ENCODE measurements at regions not wholly inside any gene's neighbourhood (a gene's known extent, or its start where the extent isn't known, plus 50 kb on each side); places are given as distances from the start of the nearest gene placed in this dataset.

GRCh38 chr6:130298258-130298657 lies 67.6 kb upstream of the TMEM200A start:
- Histone ChIP-seq H3K4me3 (no peak overlapping the region), H3K4me1 (no peaks in the 10 kb centered on the region), H3K9me3 (no peaks in the 10 kb centered on the region), H3K27ac (no peak overlapping the region), H3K27me3 (no peaks in the 10 kb centered on the region), H3K36me3 (no peaks in the 10 kb centered on the region)
- no peak for TF ChIP-seq CTCF (IDR thresholded peaks at IDR 0.05)
- intact Hi-C loops (cut with DNase I), result no loop called here
- ATAC-seq, result no peak
- DNase-seq, result no peak

- DNase-seq, result no peak
- H3K9me3 ChIP-seq, result no peaks in the 10 kb centered on the region
- H3K27ac ChIP-seq, result no peak overlapping the region
- no peak for TF ChIP-seq CTCF (IDR thresholded peaks at IDR 0.05)
- H3K4me3 ChIP-seq, result no peak overlapping the region
- H3K27me3 ChIP-seq, result no peaks in the 10 kb centered on the region
- intact Hi-C loops (cut with DNase I), result no loop called here
- H3K36me3 ChIP-seq, result no peaks in the 10 kb centered on the region
- no peak for ATAC-seq
- no peaks in the 10 kb centered on the region for H3K4me1 ChIP-seq
These were observed 69.0 kb upstream of the TMEM200A start for GRCh38 chr6:130296854-130297253.

GRCh38 chr6:130293800-130294199 lies 71.0 kb upstream of the SAMD3 start:
- H3K36me3 ChIP-seq, result no peaks in the 10 kb centered on the region
- DNase-seq (no peak), ATAC-seq (peak; percentile 63)
- no peak overlapping the region for H3K4me3 ChIP-seq
- H3K4me1 ChIP-seq, result no peaks in the 10 kb centered on the region
- no peaks in the 10 kb centered on the region for H3K27me3 ChIP-seq
- H3K9me3 ChIP-seq, result no peaks in the 10 kb centered on the region
- TF ChIP-seq CTCF (IDR thresholded peaks at IDR 0.05), result peak; percentile 48
- H3K27ac ChIP-seq, result no peak overlapping the region
- intact Hi-C loops (cut with DNase I), result no loop called here

GRCh38 chr6:130288065-130288464 lies 65.3 kb upstream of the SAMD3 start:
- no peak overlapping the region for H3K4me3 ChIP-seq
- ATAC-seq, result no peak
- DNase-seq, result no peak
- TF ChIP-seq CTCF (IDR thresholded peaks at IDR 0.05), result no peak
- no peaks in the 10 kb centered on the region for H3K9me3 ChIP-seq
- intact Hi-C loops (cut with DNase I), result no loop called here
- H3K27ac ChIP-seq, result no peak overlapping the region
- no peaks in the 10 kb centered on the region for H3K36me3 ChIP-seq
- H3K27me3 ChIP-seq, result no peaks in the 10 kb centered on the region
- no peaks in the 10 kb centered on the region for H3K4me1 ChIP-seq

GRCh38 chr6:130282234-130282995 lies 59.7 kb upstream of the SAMD3 start:
- intact Hi-C loops (cut with DNase I), result no loop called here
- no peaks in the 10 kb centered on the region for H3K9me3 ChIP-seq
- no peak for DNase-seq
- H3K27me3 ChIP-seq, result no peaks in the 10 kb centered on the region
- no peaks in the 10 kb centered on the region for H3K36me3 ChIP-seq
- H3K4me3 ChIP-seq, result no peak overlapping the region
- no peaks in the 10 kb centered on the region for H3K4me1 ChIP-seq
- no peak for ATAC-seq
- peak; percentile 20 for TF ChIP-seq CTCF (IDR thresholded peaks at IDR 0.05)
- H3K27ac ChIP-seq, result no peak overlapping the region

- DNase-seq, result no peak
- intact Hi-C loops (cut with DNase I), result no loop called here
- no peak for ATAC-seq
- Histone ChIP-seq H3K4me3 (no peak overlapping the region), H3K27me3 (no peaks in the 10 kb centered on the region), H3K9me3 (peaks cover 26% of the 10 kb centered on the region), H3K36me3 (no peaks in the 10 kb centered on the region), H3K27ac (no peak overlapping the region), H3K4me1 (no peaks in the 10 kb centered on the region)
- no peak for TF ChIP-seq CTCF (IDR thresholded peaks at IDR 0.05)
These were observed 53.8 kb upstream of the SAMD3 start for GRCh38 chr6:130276507-130276906.

All from upper lobe of right lung (tissue), 1 donor.